Endothelial cell of umbilical vein (primary cell): ENCODE measurements at regions not wholly inside any gene's neighbourhood (a gene's known extent, or its start where the extent isn't known, plus 50 kb on each side); places are given as distances from the start of the nearest gene placed in this dataset.
"Not testable (repeated sequence)": the region's sequence is repeated elsewhere in the genome, so short reads cannot be mapped to it uniquely, and the experiment has no call there.

Source experiments
- BruUV-seq: library from RNA; stranded (reverse); fragments of 400-500 nt; replicated peaks from 2 replicates; lab custom pipeline; 2021; lab: Mats Ljungman, UMichigan
- CTCF ChIA-PET: fragments of 300-600, 350-600 bp; sonication (Branson Sonifier 250); formaldehyde crosslinking; loops from one replicate; lab custom pipeline; 2021; ENCODE audit warnings: antibody characterized with exemption, inconsistent platforms; lab: Charles Lee
- POLR2A ChIA-PET: fragments of 300-600, 350-600 bp; sonication (Branson Sonifier 250); formaldehyde crosslinking; loops from one replicate; lab custom pipeline; 2021; ENCODE audit warnings: antibody characterized with exemption, inconsistent platforms; lab: Charles Lee
- DNase-seq: peaks from one replicate; pipeline ENCODE4 v3.0.0-alpha.2; 2011; ENCODE audit warnings: low read depth, low spot score
- FAIRE-seq: peaks from 2 replicates; lab custom pipeline; 2011; peaks lifted over from hg19 to GRCh38; lab: Jason Lieb, UNC
- H2AFZ ChIP-seq: 2 replicates; pipeline ENCODE4 v1.6.0; 2012; ENCODE audit warnings: low read depth, low read length, control low read depth, inconsistent platforms
- H3K27ac ChIP-seq: 2 replicates; pipeline ENCODE4 v1.5.1; 2011; ENCODE audit warnings: low read depth, mild to moderate bottlenecking, control low read depth, low read length, moderate library complexity; ENCODE audit not compliant: insufficient read depth
- H3K27me3 ChIP-seq, 2 experiments: 2 replicates each; pipeline versions ENCODE4 v1.6.0 to v1.6.1; 2011; ENCODE audit warnings: low read length in 2 of 2, mixed read lengths in 1 of 2; ENCODE audit not compliant: control insufficient read depth in 2 of 2, insufficient read depth in 2 of 2
- H3K36me3 ChIP-seq, 2 experiments: 2 replicates in 1 of 2; 3 replicates in 1 of 2; pipeline ENCODE4 v1.5.1; 2011; ENCODE audit warnings: low read length in 2 of 2, mild to moderate bottlenecking in 1 of 2, moderate library complexity in 1 of 2; ENCODE audit not compliant: control insufficient read depth in 2 of 2, insufficient read depth in 2 of 2; ENCODE audit errors: extremely low read depth in 1 of 2
- H3K4me1 ChIP-seq: 3 replicates; pipeline ENCODE4 v1.5.1; 2011; ENCODE audit warnings: mild to moderate bottlenecking, low read length; ENCODE audit not compliant: control insufficient read depth, insufficient read depth; ENCODE audit errors: extremely low read depth
- H3K4me2 ChIP-seq: 2 replicates; pipeline ENCODE4 v1.6.1; 2011; ENCODE audit warnings: low read length, control low read depth, mixed read lengths; ENCODE audit not compliant: insufficient read depth
- H3K4me3 ChIP-seq, 3 experiments: fragments of 200-600 bp in 1 of 3; sonication (generic), shearing (Covaris generic) in 1 of 3; replicated peaks in 1 of 3; 2 replicates each; pipeline ENCODE4 v1.5.1; 2011 to 2016; ENCODE audit warnings: control low read depth in 3 of 3, low read length in 3 of 3, mild to moderate bottlenecking in 2 of 3, inconsistent platforms in 1 of 3, low read depth in 1 of 3, moderate library complexity in 1 of 3; ENCODE audit not compliant: insufficient read depth in 1 of 3
- H3K79me2 ChIP-seq: 2 replicates; pipeline ENCODE4 v1.6.0; 2012; ENCODE audit warnings: low read length, inconsistent platforms; ENCODE audit not compliant: control insufficient read depth, insufficient read depth
- H3K9ac ChIP-seq: replicated peaks from 2 replicates; pipeline ENCODE3; 2011; ENCODE audit warnings: low read length, control low read depth; ENCODE audit not compliant: insufficient read depth; ENCODE audit errors: extremely low read depth
- H3K9me1 ChIP-seq: replicated peaks from 3 replicates; pipeline ENCODE4 v1.6.0; 2011; ENCODE audit warnings: mild to moderate bottlenecking, low read length; ENCODE audit not compliant: control insufficient read depth, insufficient read depth; ENCODE audit errors: extremely low read depth
- H3K9me3 ChIP-seq: replicated peaks from 2 replicates; pipeline ENCODE4 v1.5.1; 2012; ENCODE audit warnings: low read length, inconsistent platforms; ENCODE audit not compliant: control insufficient read depth, insufficient read depth
- H4K20me1 ChIP-seq: replicated peaks from 2 replicates; pipeline ENCODE3; 2011; ENCODE audit warnings: mild to moderate bottlenecking, low read length; ENCODE audit not compliant: control insufficient read depth, insufficient read depth; ENCODE audit errors: extremely low read depth
- EZH2 ChIP-seq: IDR thresholded peaks from 2 replicates; pipeline ENCODE4 v1.6.1; 2012; ENCODE audit warnings: borderline replicate concordance, low read depth, mild to moderate bottlenecking, moderate library complexity, low read length, inconsistent platforms; ENCODE audit not compliant: severe bottlenecking
- FOS ChIP-seq: IDR thresholded peaks from 2 replicates; pipeline ENCODE4 v1.6.1; 2011; ENCODE audit warnings: mild to moderate bottlenecking, low read length, moderate library complexity, borderline replicate concordance; ENCODE audit not compliant: insufficient read depth
- GATA2 ChIP-seq: IDR thresholded peaks from 2 replicates; pipeline ENCODE4 v1.7.0; 2011; ENCODE audit warnings: low read depth, mild to moderate bottlenecking, moderate library complexity, mixed read lengths, low read length; ENCODE audit not compliant: insufficient read length, insufficient read depth
- JUN ChIP-seq: IDR thresholded peaks from 2 replicates; pipeline ENCODE4 v1.6.1; 2011; ENCODE audit warnings: borderline replicate concordance, low read depth; ENCODE audit not compliant: insufficient read length, insufficient read depth
- MYC ChIP-seq: IDR thresholded peaks from one replicate; pipeline ENCODE4 v1.6.1; 2011; ENCODE audit warnings: mild to moderate bottlenecking, low read depth, low read length
- POLR2A ChIP-seq: IDR thresholded peaks from 2 replicates; pipeline ENCODE4 v1.6.1; 2012; ENCODE audit warnings: low read depth, mild to moderate bottlenecking, control low read depth, low read length
- POLR2AphosphoS5 ChIP-seq: IDR thresholded peaks from 2 replicates; pipeline ENCODE4 v1.6.1; 2012; ENCODE audit warnings: low read depth, mild to moderate bottlenecking, control low read depth, low read length, moderate library complexity; ENCODE audit not compliant: insufficient read depth
- dilution Hi-C: fragments of 300-500 bp; cut with MboI; formaldehyde crosslinking; loops from one replicate; pipeline ENCODE4 v1.15.0; 2019; ENCODE audit warnings: low sequenced_read_pairs; ENCODE audit not compliant: extremely low pct_ligation_motif_present
- intact Hi-C: fragments of 100-400 bp; cut with micrococcal nuclease; formaldehyde crosslinking; loops from one replicate; pipeline ENCODE4 v1.10.0; 2022
- TF ChIP-seq, protein P1 (sequence below), 2 donors: IDR thresholded peaks; 1 replicate in 1 of 2; 2 replicates in 1 of 2; pipeline ENCODE4 v1.5.1; 2011; ENCODE audit warnings: low read length in 2 of 2, mild to moderate bottlenecking in 2 of 2, moderate library complexity in 2 of 2, control low read depth in 1 of 2, inconsistent platforms in 1 of 2, low read depth in 1 of 2; ENCODE audit not compliant: insufficient read depth in 1 of 2; ENCODE audit errors: extremely low read depth in 1 of 2
- TF ChIP-seq, protein P2 (sequence below): IDR thresholded peaks from 2 replicates; pipeline ENCODE4 v1.6.1; 2011; ENCODE audit not compliant: insufficient read depth, insufficient read length

DNA sequence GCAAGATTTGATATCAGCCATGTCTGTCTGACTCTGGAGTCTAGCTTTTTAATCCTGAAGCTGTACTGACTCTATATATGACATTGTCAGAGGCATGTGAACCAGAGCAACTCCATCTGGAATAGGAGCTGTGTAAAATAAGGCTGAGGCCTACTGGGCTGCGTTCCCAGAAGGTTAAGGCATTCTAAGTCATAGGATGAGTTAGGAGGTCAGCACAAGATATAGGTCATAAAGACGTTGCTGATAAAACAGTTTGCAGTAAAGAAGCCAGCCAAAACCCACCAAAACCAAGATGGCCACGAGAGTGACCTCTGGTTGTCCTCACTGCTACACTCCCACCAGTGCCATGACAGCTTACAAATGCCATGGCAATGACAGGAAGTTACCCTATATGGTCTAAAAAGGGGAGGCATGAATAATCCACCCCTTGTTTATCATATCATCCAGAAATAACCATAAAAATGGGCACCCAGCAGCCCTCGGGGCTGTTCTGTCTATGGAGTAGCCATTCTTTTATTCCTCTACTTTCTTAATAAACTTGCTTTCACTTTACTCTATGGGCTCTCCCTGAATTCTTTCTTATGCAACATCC is 172.7 kb upstream of the KRR1 start:
- CTCF ChIA-PET, intact Hi-C loops, H2AFZ ChIP-seq: not testable (repeated sequence)

DNA sequence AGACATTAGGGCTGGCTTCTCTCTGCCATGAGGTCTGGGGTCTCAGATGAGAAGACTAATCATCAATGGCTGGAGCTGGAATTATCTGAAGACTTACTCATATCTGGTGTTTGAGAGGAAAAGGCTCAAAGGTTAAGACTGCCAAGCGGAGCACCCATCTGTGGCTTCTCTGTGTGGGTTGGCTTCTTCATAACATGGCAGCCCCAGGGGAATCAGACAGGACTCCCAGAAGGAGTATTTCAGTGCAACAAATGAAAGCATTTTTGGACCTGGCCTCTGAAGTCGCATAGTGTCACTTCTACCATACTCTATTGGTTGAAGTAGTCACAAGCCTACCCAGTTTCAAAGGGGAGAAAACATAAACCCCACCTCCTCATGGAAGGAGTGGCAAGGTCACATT is 171.8 kb upstream of the KRR1 start:
- no peak for TF ChIP-seq GATA2
- TF ChIP-seq FOS, result no peak
- TF ChIP-seq EZH2, result no peak
- TF ChIP-seq JUN, result no peak
- TF ChIP-seq, protein P1, sequence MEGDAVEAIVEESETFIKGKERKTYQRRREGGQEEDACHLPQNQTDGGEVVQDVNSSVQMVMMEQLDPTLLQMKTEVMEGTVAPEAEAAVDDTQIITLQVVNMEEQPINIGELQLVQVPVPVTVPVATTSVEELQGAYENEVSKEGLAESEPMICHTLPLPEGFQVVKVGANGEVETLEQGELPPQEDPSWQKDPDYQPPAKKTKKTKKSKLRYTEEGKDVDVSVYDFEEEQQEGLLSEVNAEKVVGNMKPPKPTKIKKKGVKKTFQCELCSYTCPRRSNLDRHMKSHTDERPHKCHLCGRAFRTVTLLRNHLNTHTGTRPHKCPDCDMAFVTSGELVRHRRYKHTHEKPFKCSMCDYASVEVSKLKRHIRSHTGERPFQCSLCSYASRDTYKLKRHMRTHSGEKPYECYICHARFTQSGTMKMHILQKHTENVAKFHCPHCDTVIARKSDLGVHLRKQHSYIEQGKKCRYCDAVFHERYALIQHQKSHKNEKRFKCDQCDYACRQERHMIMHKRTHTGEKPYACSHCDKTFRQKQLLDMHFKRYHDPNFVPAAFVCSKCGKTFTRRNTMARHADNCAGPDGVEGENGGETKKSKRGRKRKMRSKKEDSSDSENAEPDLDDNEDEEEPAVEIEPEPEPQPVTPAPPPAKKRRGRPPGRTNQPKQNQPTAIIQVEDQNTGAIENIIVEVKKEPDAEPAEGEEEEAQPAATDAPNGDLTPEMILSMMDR (IDR thresholded peaks at IDR 0.05; ENCODE audit: extremely low read depth in 1 of 2, insufficient read depth in 1 of 2, low read depth in 1 of 2, low read length in 2 of 2), result no peak
- TF ChIP-seq POLR2A, result no peak
- TF ChIP-seq, protein P2, sequence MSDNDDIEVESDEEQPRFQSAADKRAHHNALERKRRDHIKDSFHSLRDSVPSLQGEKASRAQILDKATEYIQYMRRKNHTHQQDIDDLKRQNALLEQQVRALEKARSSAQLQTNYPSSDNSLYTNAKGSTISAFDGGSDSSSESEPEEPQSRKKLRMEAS, result no peak
- TF ChIP-seq POLR2AphosphoS5, result no peak
- no peak for TF ChIP-seq MYC
- Histone ChIP-seq H3K27ac (no peak overlapping the region), H3K9me3 (no peaks in the 10 kb centered on the region), H3K36me3 (no peaks in the 10 kb centered on the region), H3K27me3 (no peaks in the 10 kb centered on the region), H3K4me2 (no peak overlapping the region), H3K4me1 (no peaks in the 10 kb centered on the region), H2AFZ (no peak overlapping the region), H3K9me1 (no peaks in the 10 kb centered on the region), H4K20me1 (no peaks in the 10 kb centered on the region), H3K79me2 (no peaks in the 10 kb centered on the region), H3K4me3 (no peak overlapping the region), H3K9ac (no peak overlapping the region)
- ChIA-PET CTCF (no interaction called here), POLR2A (no interaction called here)
- no peak for DNase-seq
- intact Hi-C loops (no loop called here), dilution Hi-C loops (no loop called here)
- no peak for FAIRE-seq
- no TSS peak for BruUV-seq

More for the DNA sequence above, 172.7 kb upstream of the KRR1 start:
- H3K9ac ChIP-seq, POLR2A ChIA-PET, H3K79me2 ChIP-seq, FAIRE-seq, DNase-seq, dilution Hi-C loops, H3K27ac ChIP-seq, BruUV-seq, H3K4me2 ChIP-seq, H3K9me3 ChIP-seq, H3K27me3 ChIP-seq, H4K20me1 ChIP-seq, H3K36me3 ChIP-seq, H3K4me3 ChIP-seq, H3K4me1 ChIP-seq, H3K9me1 ChIP-seq: not testable (repeated sequence)
